ENCODE measurements at regions not wholly inside any gene's neighbourhood (a gene's known extent, or its start where the extent isn't known, plus 50 kb on each side); places are given as distances from the start of the nearest gene placed in this dataset.

DNA sequence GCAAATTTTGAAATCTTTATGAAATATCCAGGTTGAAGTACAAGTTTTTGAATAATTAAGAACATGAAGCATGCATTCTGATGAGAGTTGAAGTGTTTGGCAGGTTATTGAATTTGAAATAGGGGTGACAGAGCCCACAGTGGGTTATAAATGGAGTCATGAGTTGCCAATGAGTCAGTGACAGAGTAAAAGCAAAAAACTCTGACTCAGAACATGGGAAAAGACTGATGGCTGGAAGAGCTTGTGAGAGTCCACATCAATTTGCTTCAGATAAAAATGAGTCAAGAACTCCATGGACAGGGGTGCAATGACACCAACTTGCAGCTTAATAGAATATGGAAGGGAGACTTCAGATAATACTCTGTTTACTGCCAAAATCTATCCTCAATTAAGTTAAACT lies 105.3 kb downstream of the SLC6A15 start:
- ChIA-PET POLR2A (no interaction called here), CTCF (interaction anchor here (1.1 kb wide), 1 partner anchor 31 kb away, joined by 3 read pairs; no protein-coding TSS in a partner anchor)
- Histone ChIP-seq H3K27ac (ENCODE audit: extremely low read depth, low read depth, low read length) (no peak overlapping the region), H3K4me1 (ENCODE audit: control insufficient read depth, insufficient read depth, low read length) (no peaks in the 10 kb centered on the region), H3K4me3 (ENCODE audit: low read depth, low read length) (no peak overlapping the region), H3K36me3 (ENCODE audit: control insufficient read depth in 2 of 2, insufficient read depth in 1 of 2, low read length in 2 of 2) (no peaks in the 10 kb centered on the region), H3K9me3 (ENCODE audit: control insufficient read depth, insufficient read depth, low read depth, low read length) (no peaks in the 10 kb centered on the region)
- no peak for TF ChIP-seq ZFHX2 (tag by site-specific recombination; conservative IDR thresholded peaks at IDR 0.05)
- no peak for TF ChIP-seq ZNF274 (IDR thresholded peaks at IDR 0.05; ENCODE audit: low read length)
- TF ChIP-seq ZNF274 (tag by site-specific recombination; IDR thresholded peaks at IDR 0.05; ENCODE audit: borderline replicate concordance), result no peak
- TF ChIP-seq ZNF776 (tag by site-specific recombination; IDR thresholded peaks at IDR 0.05; ENCODE audit: borderline replicate concordance), result no peak
- TF ChIP-seq, protein P1, sequence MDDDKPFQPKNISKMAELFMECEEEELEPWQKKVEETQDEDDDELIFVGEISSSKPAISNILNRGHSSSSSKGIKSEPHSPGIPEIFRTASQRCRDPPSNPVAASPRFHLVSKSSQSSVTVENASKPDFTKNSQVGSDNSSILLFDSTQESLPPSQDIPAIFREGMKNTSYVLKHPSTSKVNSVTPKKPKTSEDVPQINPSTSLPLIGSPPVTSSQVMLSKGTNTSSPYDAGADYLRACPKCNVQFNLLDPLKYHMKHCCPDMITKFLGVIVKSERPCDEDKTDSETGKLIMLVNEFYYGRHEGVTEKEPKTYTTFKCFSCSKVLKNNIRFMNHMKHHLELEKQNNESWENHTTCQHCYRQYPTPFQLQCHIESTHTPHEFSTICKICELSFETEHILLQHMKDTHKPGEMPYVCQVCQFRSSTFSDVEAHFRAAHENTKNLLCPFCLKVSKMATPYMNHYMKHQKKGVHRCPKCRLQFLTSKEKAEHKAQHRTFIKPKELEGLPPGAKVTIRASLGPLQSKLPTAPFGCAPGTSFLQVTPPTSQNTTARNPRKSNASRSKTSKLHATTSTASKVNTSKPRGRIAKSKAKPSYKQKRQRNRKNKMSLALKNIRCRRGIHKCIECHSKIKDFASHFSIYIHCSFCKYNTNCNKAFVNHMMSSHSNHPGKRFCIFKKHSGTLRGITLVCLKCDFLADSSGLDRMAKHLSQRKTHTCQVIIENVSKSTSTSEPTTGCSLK (tag by site-specific recombination; IDR thresholded peaks at IDR 0.05), result no peak
- no peak for TF ChIP-seq ZNF777 (tag by site-specific recombination; IDR thresholded peaks at IDR 0.05; ENCODE audit: borderline replicate concordance)
- TF ChIP-seq KLF8 (tag by site-specific recombination; IDR thresholded peaks at IDR 0.05), result no peak

DNA sequence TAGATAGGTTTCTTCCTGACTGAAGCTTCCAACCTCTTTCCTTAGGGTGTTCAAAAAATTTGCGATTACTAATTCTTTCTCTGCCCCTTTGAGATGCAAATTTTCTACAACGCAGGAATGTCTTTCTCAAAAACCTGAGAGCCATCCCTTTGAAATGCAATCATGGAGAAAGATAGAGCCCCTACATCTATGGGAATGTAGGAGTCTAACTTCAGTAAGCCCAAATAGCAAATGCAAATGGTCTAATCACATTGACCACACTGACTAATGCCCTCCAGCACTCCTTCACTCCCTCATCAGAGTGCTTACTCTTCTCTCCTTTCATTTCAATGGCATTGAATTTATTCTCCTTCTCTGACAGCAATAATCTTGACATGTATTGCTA lies 107.1 kb downstream of the SLC6A15 start:
- Histone ChIP-seq H3K9me3 (ENCODE audit: control insufficient read depth, insufficient read depth, low read depth, low read length) (no peaks in the 10 kb centered on the region), H3K4me3 (ENCODE audit: low read depth, low read length) (no peak overlapping the region), H3K4me1 (ENCODE audit: control insufficient read depth, insufficient read depth, low read length) (no peaks in the 10 kb centered on the region), H3K27ac (ENCODE audit: extremely low read depth, low read depth, low read length) (no peak overlapping the region), H3K36me3 (ENCODE audit: control insufficient read depth in 2 of 2, insufficient read depth in 1 of 2, low read length in 2 of 2) (no peaks in the 10 kb centered on the region)
- POLR2A ChIA-PET, result no interaction called here
- CTCF ChIA-PET, result interaction anchor here (0.9 kb wide), 1 partner anchor 226 kb away, joined by 3 read pairs; no protein-coding TSS in a partner anchor
- TF ChIP-seq, protein P2, sequence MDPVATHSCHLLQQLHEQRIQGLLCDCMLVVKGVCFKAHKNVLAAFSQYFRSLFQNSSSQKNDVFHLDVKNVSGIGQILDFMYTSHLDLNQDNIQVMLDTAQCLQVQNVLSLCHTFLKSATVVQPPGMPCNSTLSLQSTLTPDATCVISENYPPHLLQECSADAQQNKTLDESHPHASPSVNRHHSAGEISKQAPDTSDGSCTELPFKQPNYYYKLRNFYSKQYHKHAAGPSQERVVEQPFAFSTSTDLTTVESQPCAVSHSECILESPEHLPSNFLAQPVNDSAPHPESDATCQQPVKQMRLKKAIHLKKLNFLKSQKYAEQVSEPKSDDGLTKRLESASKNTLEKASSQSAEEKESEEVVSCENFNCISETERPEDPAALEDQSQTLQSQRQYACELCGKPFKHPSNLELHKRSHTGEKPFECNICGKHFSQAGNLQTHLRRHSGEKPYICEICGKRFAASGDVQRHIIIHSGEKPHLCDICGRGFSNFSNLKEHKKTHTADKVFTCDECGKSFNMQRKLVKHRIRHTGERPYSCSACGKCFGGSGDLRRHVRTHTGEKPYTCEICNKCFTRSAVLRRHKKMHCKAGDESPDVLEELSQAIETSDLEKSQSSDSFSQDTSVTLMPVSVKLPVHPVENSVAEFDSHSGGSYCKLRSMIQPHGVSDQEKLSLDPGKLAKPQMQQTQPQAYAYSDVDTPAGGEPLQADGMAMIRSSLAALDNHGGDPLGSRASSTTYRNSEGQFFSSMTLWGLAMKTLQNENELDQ (tag by site-specific recombination; IDR thresholded peaks at IDR 0.05; ENCODE audit: low read depth), result no peak
- TF ChIP-seq, protein P3, sequence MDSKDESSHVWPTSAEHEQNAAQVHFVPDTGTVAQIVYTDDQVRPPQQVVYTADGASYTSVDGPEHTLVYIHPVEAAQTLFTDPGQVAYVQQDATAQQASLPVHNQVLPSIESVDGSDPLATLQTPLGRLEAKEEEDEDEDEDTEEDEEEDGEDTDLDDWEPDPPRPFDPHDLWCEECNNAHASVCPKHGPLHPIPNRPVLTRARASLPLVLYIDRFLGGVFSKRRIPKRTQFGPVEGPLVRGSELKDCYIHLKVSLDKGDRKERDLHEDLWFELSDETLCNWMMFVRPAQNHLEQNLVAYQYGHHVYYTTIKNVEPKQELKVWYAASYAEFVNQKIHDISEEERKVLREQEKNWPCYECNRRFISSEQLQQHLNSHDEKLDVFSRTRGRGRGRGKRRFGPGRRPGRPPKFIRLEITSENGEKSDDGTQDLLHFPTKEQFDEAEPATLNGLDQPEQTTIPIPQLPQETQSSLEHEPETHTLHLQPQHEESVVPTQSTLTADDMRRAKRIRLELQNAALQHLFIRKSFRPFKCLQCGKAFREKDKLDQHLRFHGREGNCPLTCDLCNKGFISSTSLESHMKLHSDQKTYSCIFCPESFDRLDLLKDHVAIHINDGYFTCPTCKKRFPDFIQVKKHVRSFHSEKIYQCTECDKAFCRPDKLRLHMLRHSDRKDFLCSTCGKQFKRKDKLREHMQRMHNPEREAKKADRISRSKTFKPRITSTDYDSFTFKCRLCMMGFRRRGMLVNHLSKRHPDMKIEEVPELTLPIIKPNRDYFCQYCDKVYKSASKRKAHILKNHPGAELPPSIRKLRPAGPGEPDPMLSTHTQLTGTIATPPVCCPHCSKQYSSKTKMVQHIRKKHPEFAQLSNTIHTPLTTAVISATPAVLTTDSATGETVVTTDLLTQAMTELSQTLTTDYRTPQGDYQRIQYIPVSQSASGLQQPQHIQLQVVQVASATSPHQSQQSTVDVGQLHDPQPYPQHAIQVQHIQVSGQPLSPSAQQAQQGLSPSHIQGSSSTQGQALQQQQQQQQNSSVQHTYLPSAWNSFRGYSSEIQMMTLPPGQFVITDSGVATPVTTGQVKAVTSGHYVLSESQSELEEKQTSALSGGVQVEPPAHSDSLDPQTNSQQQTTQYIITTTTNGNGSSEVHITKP (tag by site-specific recombination; IDR thresholded peaks at IDR 0.05), result no peak
- TF ChIP-seq, protein P4, sequence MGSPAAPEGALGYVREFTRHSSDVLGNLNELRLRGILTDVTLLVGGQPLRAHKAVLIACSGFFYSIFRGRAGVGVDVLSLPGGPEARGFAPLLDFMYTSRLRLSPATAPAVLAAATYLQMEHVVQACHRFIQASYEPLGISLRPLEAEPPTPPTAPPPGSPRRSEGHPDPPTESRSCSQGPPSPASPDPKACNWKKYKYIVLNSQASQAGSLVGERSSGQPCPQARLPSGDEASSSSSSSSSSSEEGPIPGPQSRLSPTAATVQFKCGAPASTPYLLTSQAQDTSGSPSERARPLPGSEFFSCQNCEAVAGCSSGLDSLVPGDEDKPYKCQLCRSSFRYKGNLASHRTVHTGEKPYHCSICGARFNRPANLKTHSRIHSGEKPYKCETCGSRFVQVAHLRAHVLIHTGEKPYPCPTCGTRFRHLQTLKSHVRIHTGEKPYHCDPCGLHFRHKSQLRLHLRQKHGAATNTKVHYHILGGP (tag by site-specific recombination; IDR thresholded peaks at IDR 0.05), result no peak
- TF ChIP-seq ZNF629 (tag by site-specific recombination; IDR thresholded peaks at IDR 0.05) (no peak), ZNF555 (tag by site-specific recombination; conservative IDR thresholded peaks at IDR 0.05) (no peak), ZNF16 (tag by site-specific recombination; IDR thresholded peaks at IDR 0.05; ENCODE audit: low read depth) (no peak), ZNF391 (tag by site-specific recombination; IDR thresholded peaks at IDR 0.05; ENCODE audit: borderline replicate concordance, low read depth) (no peak), ZNF24 (tag by site-specific recombination; IDR thresholded peaks at IDR 0.05) (no peak), MEIS1 (CRISPR knock-in tag; IDR thresholded peaks at IDR 0.05; ENCODE audit: borderline replicate concordance) (no peak), ZNF214 (tag by site-specific recombination; IDR thresholded peaks at IDR 0.05; ENCODE audit: borderline replicate concordance) (no peak), ZNF785 (tag by site-specific recombination; IDR thresholded peaks at IDR 0.05) (no peak)
- TF ChIP-seq, protein P5, sequence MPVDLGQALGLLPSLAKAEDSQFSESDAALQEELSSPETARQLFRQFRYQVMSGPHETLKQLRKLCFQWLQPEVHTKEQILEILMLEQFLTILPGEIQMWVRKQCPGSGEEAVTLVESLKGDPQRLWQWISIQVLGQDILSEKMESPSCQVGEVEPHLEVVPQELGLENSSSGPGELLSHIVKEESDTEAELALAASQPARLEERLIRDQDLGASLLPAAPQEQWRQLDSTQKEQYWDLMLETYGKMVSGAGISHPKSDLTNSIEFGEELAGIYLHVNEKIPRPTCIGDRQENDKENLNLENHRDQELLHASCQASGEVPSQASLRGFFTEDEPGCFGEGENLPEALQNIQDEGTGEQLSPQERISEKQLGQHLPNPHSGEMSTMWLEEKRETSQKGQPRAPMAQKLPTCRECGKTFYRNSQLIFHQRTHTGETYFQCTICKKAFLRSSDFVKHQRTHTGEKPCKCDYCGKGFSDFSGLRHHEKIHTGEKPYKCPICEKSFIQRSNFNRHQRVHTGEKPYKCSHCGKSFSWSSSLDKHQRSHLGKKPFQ (tag by site-specific recombination; IDR thresholded peaks at IDR 0.05), result no peak
- TF ChIP-seq, protein P6, sequence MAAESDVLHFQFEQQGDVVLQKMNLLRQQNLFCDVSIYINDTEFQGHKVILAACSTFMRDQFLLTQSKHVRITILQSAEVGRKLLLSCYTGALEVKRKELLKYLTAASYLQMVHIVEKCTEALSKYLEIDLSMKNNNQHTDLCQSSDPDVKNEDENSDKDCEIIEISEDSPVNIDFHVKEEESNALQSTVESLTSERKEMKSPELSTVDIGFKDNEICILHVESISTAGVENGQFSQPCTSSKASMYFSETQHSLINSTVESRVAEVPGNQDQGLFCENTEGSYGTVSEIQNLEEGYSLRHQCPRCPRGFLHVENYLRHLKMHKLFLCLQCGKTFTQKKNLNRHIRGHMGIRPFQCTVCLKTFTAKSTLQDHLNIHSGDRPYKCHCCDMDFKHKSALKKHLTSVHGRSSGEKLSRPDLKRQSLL (tag by site-specific recombination; IDR thresholded peaks at IDR 0.05), result no peak
- TF ChIP-seq, protein P7, sequence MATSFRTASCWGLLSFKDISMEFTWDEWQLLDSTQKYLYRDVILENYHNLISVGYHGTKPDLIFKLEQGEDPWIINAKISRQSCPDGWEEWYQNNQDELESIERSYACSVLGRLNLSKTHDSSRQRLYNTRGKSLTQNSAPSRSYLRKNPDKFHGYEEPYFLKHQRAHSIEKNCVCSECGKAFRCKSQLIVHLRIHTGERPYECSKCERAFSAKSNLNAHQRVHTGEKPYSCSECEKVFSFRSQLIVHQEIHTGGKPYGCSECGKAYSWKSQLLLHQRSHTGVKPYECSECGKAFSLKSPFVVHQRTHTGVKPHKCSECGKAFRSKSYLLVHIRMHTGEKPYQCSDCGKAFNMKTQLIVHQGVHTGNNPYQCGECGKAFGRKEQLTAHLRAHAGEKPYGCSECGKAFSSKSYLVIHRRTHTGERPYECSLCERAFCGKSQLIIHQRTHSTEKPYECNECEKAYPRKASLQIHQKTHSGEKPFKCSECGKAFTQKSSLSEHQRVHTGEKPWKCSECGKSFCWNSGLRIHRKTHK (tag by site-specific recombination; IDR thresholded peaks at IDR 0.05), result no peak
